Smooth muscle cell (in vitro differentiated cells): ENCODE measurements at regions not wholly inside any gene's neighbourhood (a gene's known extent, or its start where the extent isn't known, plus 50 kb on each side); places are given as distances from the start of the nearest gene placed in this dataset.

ENCODE experiments used
- DNase-seq: peaks from one replicate; lab custom pipeline; 2025; ENCODE audit not compliant: unreplicated experiment; lab: John Stamatoyannopoulos, UW
- H2AFZ ChIP-seq: fragments of 200-600 bp; sonication (generic); 2 replicates; pipeline ENCODE4 v1.6.0; 2016; ENCODE audit warnings: antibody characterized with exemption, low read depth, mild to moderate bottlenecking
- H3F3A ChIP-seq: fragments of 200-600 bp; sonication (generic); 2 replicates; pipeline ENCODE4 v1.6.0; 2017; ENCODE audit warnings: antibody characterized with exemption, low read depth
- H3K27ac ChIP-seq: fragments of 200-600 bp; sonication (generic); 2 replicates; pipeline ENCODE4 v1.5.1; 2016; ENCODE audit warnings: low read depth, mild to moderate bottlenecking
- H3K27me3 ChIP-seq: fragments of 200-600 bp; sonication (generic); 2 replicates; pipeline ENCODE4 v1.6.1; 2016; ENCODE audit warnings: low read depth, mild to moderate bottlenecking
- H3K36me3 ChIP-seq: fragments of 200-600 bp; sonication (generic); 2 replicates; pipeline ENCODE4 v1.5.1; 2016; ENCODE audit warnings: low read depth
- H3K4me1 ChIP-seq: fragments of 200-600 bp; sonication (generic); 2 replicates; pipeline ENCODE4 v1.5.1; 2016; ENCODE audit warnings: low read depth
- H3K4me2 ChIP-seq: fragments of 200-600 bp; sonication (generic); 2 replicates; pipeline ENCODE4 v1.6.0; 2016; ENCODE audit warnings: mild to moderate bottlenecking
- H3K4me3 ChIP-seq: fragments of 200-600 bp; sonication (generic); 2 replicates; pipeline ENCODE4 v1.5.1; 2016; ENCODE audit warnings: mild to moderate bottlenecking
- H3K79me2 ChIP-seq: fragments of 200-600 bp; sonication (generic); 2 replicates; pipeline ENCODE4 v1.6.0; 2016; ENCODE audit warnings: low read depth, mild to moderate bottlenecking
- H3K9ac ChIP-seq: fragments of 200-600 bp; sonication (generic); 2 replicates; pipeline ENCODE4 v1.6.0; 2016; ENCODE audit warnings: low read depth
- H3K9me3 ChIP-seq: fragments of 200-600 bp; sonication (generic); replicated peaks from 2 replicates; pipeline ENCODE4 v1.5.1; 2016; ENCODE audit warnings: low read depth
- H4K20me1 ChIP-seq: fragments of 200-600 bp; sonication (generic); 2 replicates; pipeline ENCODE4 v1.6.0; 2016; ENCODE audit warnings: low read depth
- WGBS: methylation state at CpG from one replicate; pipeline ENCODE4 v1.1.7; 2016; ENCODE audit warnings: low lambda C conversion rate; 5-methylcytosine and 5-hydroxymethylcytosine counted together
- TF ChIP-seq, protein P1 (sequence below): fragments of 200-600 bp; sonication (generic); IDR thresholded peaks from 2 replicates; pipeline ENCODE4 v1.5.1; 2017; ENCODE audit warnings: borderline replicate concordance, mild to moderate bottlenecking, antibody characterized with exemption; ENCODE audit not compliant: insufficient read depth, poor library complexity, severe bottlenecking

DNA sequence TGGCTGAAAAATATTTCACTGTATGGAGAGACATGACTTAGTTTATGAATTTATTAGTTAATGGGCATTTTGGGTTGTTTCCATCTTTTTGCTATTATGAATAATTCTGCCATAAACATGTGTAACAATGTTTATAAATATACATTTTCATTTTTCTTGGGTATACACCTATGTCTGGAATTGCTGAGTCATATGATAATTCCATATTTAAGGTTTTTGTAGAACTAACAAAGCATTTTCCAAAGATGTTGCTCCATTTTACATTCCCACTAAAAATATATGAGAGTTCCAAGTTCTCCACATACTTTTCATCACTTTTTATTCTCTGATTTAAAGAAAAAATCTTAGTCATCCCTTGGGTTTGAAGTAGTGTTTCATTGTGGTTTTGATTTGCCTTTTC lies 108.8 kb upstream of the LRRTM4 start:
- TF ChIP-seq, protein P1, sequence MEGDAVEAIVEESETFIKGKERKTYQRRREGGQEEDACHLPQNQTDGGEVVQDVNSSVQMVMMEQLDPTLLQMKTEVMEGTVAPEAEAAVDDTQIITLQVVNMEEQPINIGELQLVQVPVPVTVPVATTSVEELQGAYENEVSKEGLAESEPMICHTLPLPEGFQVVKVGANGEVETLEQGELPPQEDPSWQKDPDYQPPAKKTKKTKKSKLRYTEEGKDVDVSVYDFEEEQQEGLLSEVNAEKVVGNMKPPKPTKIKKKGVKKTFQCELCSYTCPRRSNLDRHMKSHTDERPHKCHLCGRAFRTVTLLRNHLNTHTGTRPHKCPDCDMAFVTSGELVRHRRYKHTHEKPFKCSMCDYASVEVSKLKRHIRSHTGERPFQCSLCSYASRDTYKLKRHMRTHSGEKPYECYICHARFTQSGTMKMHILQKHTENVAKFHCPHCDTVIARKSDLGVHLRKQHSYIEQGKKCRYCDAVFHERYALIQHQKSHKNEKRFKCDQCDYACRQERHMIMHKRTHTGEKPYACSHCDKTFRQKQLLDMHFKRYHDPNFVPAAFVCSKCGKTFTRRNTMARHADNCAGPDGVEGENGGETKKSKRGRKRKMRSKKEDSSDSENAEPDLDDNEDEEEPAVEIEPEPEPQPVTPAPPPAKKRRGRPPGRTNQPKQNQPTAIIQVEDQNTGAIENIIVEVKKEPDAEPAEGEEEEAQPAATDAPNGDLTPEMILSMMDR = no peak
- Histone ChIP-seq H3K27me3 (no peaks in the 10 kb centered on the region), H3K79me2 (no peaks in the 10 kb centered on the region), H3K9me3 (no peaks in the 10 kb centered on the region), H3K4me3 (no peak overlapping the region), H4K20me1 (no peaks in the 10 kb centered on the region), H3K4me1 (peaks cover 17% of the 10 kb centered on the region), H3K9ac (no peak overlapping the region), H3F3A (no peaks in the 10 kb centered on the region), H3K27ac (no peak overlapping the region), H3K4me2 (no peak overlapping the region), H2AFZ (no peak overlapping the region), H3K36me3 (no peaks in the 10 kb centered on the region)
- DNase-seq = no peak

DNA sequence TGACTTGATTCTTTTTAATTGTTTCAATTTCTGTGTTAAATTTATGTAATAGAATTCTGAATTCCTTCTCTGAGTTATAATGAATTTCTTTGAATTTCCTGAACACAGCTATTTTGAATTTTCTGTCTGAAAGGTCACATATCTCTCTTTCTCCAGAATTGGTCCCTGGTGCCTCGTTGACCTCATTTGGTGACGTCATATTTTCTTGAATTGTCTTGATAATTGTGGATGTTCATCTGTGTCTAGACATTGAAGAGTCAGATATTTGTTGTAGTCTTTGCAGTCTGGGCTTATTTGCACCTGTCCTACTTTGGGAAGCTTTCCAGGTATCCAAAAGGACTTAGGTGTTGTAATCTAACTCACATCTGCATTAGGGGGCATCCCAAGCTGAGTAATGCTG lies 111.4 kb upstream of the LRRTM4 start:
- H3K9ac ChIP-seq = no peak overlapping the region
- no peak overlapping the region for H3K27ac ChIP-seq
- H3K36me3 ChIP-seq = no peaks in the 10 kb centered on the region
- no peak overlapping the region for H3K4me2 ChIP-seq
- no peak overlapping the region for H2AFZ ChIP-seq
- H4K20me1 ChIP-seq = no peaks in the 10 kb centered on the region
- 87% methylated on average over 2 of the region's 2 CpGs for WGBS
- H3K9me3 ChIP-seq = no peaks in the 10 kb centered on the region
- no peaks in the 10 kb centered on the region for H3F3A ChIP-seq
- H3K27me3 ChIP-seq = no peaks in the 10 kb centered on the region
- no peak overlapping the region for H3K4me3 ChIP-seq
- H3K79me2 ChIP-seq = no peaks in the 10 kb centered on the region
- peaks cover 14% of the 10 kb centered on the region for H3K4me1 ChIP-seq
- DNase-seq = no peak
- TF ChIP-seq, protein P1 = no peak

DNA sequence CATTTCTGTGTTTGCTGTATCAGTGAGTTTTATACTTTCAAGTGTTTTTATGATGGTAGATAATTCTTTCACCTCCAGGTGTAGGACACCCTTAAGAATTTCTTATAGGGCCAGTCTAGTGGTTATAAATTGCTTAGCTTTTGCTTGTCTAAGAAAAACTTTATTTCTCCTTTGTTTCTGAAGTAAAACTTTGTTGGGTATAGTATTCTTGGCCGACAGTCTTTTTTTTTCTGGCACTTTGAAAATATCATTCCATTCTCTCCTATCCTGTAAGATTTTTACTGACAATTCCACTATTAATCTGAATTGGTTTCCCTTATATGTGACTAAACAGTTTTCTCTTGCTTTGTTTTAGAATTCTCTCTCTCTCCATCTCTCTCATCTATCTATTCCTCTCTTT lies 118.7 kb upstream of the LRRTM4 start:
- Histone ChIP-seq H3K9ac (no peak overlapping the region), H2AFZ (no peak overlapping the region), H3K36me3 (peaks cover 7% of the 10 kb centered on the region), H3K27ac (no peak overlapping the region), H3K9me3 (peaks cover 7% of the 10 kb centered on the region), H3K4me2 (no peak overlapping the region), H3K79me2 (no peaks in the 10 kb centered on the region), H3F3A (no peaks in the 10 kb centered on the region), H3K27me3 (no peaks in the 10 kb centered on the region), H4K20me1 (no peaks in the 10 kb centered on the region), H3K4me1 (no peaks in the 10 kb centered on the region), H3K4me3 (no peak overlapping the region)
- TF ChIP-seq, protein P1 = no peak
- DNase-seq = no peak
- WGBS = 91% methylated on average over 1 of the region's 1 CpG

DNA sequence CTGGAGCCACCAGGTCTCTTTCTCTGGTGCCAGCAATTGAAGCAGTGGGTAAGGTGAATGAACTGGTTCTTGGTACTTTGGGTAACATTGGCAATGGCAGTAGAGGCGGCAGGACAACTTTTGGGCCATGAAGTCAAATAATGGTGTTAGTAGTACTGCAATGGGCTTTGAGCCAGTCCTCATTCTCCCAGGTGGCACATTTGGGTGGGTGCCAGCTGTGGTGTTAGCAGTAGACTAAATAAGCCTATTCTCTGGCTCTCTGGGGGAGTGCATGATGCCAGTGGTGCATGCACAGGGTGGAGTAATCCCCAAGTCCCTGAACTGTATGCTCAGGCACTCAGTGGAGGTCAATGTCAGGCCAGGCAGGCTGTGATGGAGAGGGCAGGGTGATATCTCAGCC lies 120.2 kb upstream of the LRRTM4 start:
- Histone ChIP-seq H2AFZ (no peak overlapping the region), H3K36me3 (peaks cover 7% of the 10 kb centered on the region), H4K20me1 (no peaks in the 10 kb centered on the region), H3K79me2 (no peaks in the 10 kb centered on the region), H3K4me1 (no peaks in the 10 kb centered on the region), H3K9ac (no peak overlapping the region), H3K9me3 (peaks cover 7% of the 10 kb centered on the region), H3K4me2 (no peak overlapping the region), H3K27me3 (no peaks in the 10 kb centered on the region), H3K4me3 (no peak overlapping the region), H3K27ac (no peak overlapping the region), H3F3A (no peaks in the 10 kb centered on the region)
- TF ChIP-seq, protein P1 = no peak
- DNase-seq = no peak
- WGBS = 100% methylated on average over 1 of the region's 1 CpG
